ENCODE measurements at regions not wholly inside any gene's neighbourhood (a gene's known extent, or its start where the extent isn't known, plus 50 kb on each side); places are given as distances from the start of the nearest gene placed in this dataset.

- DNase-seq (ENCODE audit: extremely low read depth, insufficient read length): no peak
- H3K4me3 ChIP-seq (replicated peaks; ENCODE audit: low read depth, low read length): no peak overlapping the region
- no peaks in the 10 kb centered on the region for H3K36me3 ChIP-seq (ENCODE audit: control insufficient read depth, insufficient read depth, low read length)
- H3K27me3 ChIP-seq (replicated peaks; ENCODE audit: control insufficient read depth, insufficient read depth, low read length): no peaks in the 10 kb centered on the region
- TF ChIP-seq CTCF (IDR thresholded peaks at IDR 0.05; ENCODE audit: insufficient read depth, low read length, poor library complexity, severe bottlenecking): no peak
These were observed 128.6 kb upstream of the NPY2R start for GRCh38 chr4:155079871-155080270.

- no peak for TF ChIP-seq CTCF (IDR thresholded peaks at IDR 0.05; ENCODE audit: insufficient read depth, low read length, poor library complexity, severe bottlenecking)
- Histone ChIP-seq H3K36me3 (ENCODE audit: control insufficient read depth, insufficient read depth, low read length) (no peaks in the 10 kb centered on the region), H3K27me3 (replicated peaks; ENCODE audit: control insufficient read depth, insufficient read depth, low read length) (no peaks in the 10 kb centered on the region), H3K4me3 (replicated peaks; ENCODE audit: low read depth, low read length) (no peak overlapping the region)
- DNase-seq (ENCODE audit: extremely low read depth, insufficient read length): no peak
These were observed 127.2 kb upstream of the NPY2R start for GRCh38 chr4:155081222-155081621.

GRCh38 chr4:155085843-155086530 lies 122.4 kb upstream of the NPY2R start:
- no peaks in the 10 kb centered on the region for H3K36me3 ChIP-seq (ENCODE audit: control insufficient read depth, insufficient read depth, low read length)
- no peak for TF ChIP-seq CTCF (IDR thresholded peaks at IDR 0.05; ENCODE audit: insufficient read depth, low read length, poor library complexity, severe bottlenecking)
- DNase-seq (ENCODE audit: extremely low read depth, insufficient read length): no peak

GRCh38 chr4:155094201-155094820 lies 114.1 kb upstream of the NPY2R start:
- no peaks in the 10 kb centered on the region for H3K36me3 ChIP-seq (ENCODE audit: control insufficient read depth, insufficient read depth, low read length)
- no peak for DNase-seq (ENCODE audit: extremely low read depth, insufficient read length)
- no peak for TF ChIP-seq CTCF (IDR thresholded peaks at IDR 0.05; ENCODE audit: insufficient read depth, low read length, poor library complexity, severe bottlenecking)
- no peaks in the 10 kb centered on the region for H3K27me3 ChIP-seq (replicated peaks; ENCODE audit: control insufficient read depth, insufficient read depth, low read length)
- H3K4me3 ChIP-seq (replicated peaks; ENCODE audit: low read depth, low read length): no peak overlapping the region

More at GRCh38 chr4:155085843-155086530, 122.4 kb upstream of the NPY2R start:
- no peaks in the 10 kb centered on the region for H3K27me3 ChIP-seq (replicated peaks; ENCODE audit: control insufficient read depth, insufficient read depth, low read length)
- H3K4me3 ChIP-seq (replicated peaks; ENCODE audit: low read depth, low read length): no peak overlapping the region

GRCh38 chr4:155099231-155099630 lies 109.2 kb upstream of the NPY2R start:
- Histone ChIP-seq H3K4me3 (replicated peaks; ENCODE audit: low read depth, low read length) (no peak overlapping the region), H3K27me3 (replicated peaks; ENCODE audit: control insufficient read depth, insufficient read depth, low read length) (no peaks in the 10 kb centered on the region; the same call in 1 of the 2 replicates), H3K36me3 (ENCODE audit: control insufficient read depth, insufficient read depth, low read length) (no peaks in the 10 kb centered on the region)
- DNase-seq (ENCODE audit: extremely low read depth, insufficient read length): no peak
- TF ChIP-seq CTCF (IDR thresholded peaks at IDR 0.05; ENCODE audit: insufficient read depth, low read length, poor library complexity, severe bottlenecking): no peak
